Large intestine (tissue), 3 donors: ENCODE measurements at regions not wholly inside any gene's neighbourhood (a gene's known extent, or its start where the extent isn't known, plus 50 kb on each side); places are given as distances from the start of the nearest gene placed in this dataset.
"Not testable (repeated sequence)": the region's sequence is repeated elsewhere in the genome, so short reads cannot be mapped to it uniquely, and the experiment has no call there.

Experiments
- DNase-seq, 2 donors: peaks; one replicate each; pipeline versions ENCODE4 v3.0.0 to v3.0.0-alpha.2; 2013
- H3K27ac ChIP-seq: one replicate; pipeline ENCODE4 v1.5.1; 2013; ENCODE audit warnings: low read length
- H3K27me3 ChIP-seq: 2 replicates; pipeline ENCODE4 v1.6.1; 2013; ENCODE audit warnings: low read length; ENCODE audit not compliant: control insufficient read depth, insufficient read depth
- H3K36me3 ChIP-seq: 2 replicates; pipeline ENCODE4 v1.6.1; 2013; ENCODE audit warnings: low read length; ENCODE audit not compliant: control insufficient read depth, insufficient read depth
- H3K4me1 ChIP-seq: one replicate; pipeline ENCODE4 v1.6.1; 2013; ENCODE audit warnings: low read length; ENCODE audit not compliant: control insufficient read depth, insufficient read depth
- H3K4me3 ChIP-seq: one replicate; pipeline ENCODE4 v1.5.1; 2013; ENCODE audit warnings: low read length
- H3K9me3 ChIP-seq: one replicate; pipeline ENCODE4 v1.6.1; 2013; ENCODE audit warnings: mild to moderate bottlenecking, low read depth, low read length, moderate library complexity; ENCODE audit not compliant: control insufficient read depth
- WGBS: methylation state at CpG from one replicate; pipeline ENCODE4 v1.1.5; 2013; ENCODE audit warnings: low lambda C conversion rate; ENCODE audit not compliant: insufficient coverage; 5-methylcytosine and 5-hydroxymethylcytosine counted together

DNA sequence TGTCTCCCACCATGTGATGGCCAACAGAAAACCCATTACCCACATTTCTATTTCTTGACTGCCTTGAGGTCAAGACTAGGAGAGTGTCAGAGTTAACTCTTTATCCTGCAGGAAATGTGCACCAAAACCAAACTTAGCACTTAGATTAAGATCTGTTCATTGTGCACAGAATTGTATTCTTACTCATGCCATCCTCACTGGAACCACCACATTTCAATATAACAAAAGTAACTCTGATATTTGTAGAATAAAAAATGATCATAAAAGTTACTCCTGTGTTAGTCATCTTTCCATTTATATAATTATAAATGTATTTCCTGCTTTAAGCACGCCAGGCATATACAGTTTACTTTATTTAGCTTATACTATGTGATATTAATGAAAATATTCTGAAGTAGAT lies 193.0 kb upstream of the DPYD start:
- no peaks in the 10 kb centered on the region for H3K36me3 ChIP-seq
- H3K9me3 ChIP-seq = no peaks in the 10 kb centered on the region
- H3K27me3 ChIP-seq = no peaks in the 10 kb centered on the region
- no peaks in the 10 kb centered on the region for H3K4me1 ChIP-seq
- H3K4me3 ChIP-seq = no peak overlapping the region
- whole genome bisulfite sequencing = 100% methylated on average over 1 of the region's 1 CpG
- DNase-seq = no peak
- no peak overlapping the region for H3K27ac ChIP-seq

DNA sequence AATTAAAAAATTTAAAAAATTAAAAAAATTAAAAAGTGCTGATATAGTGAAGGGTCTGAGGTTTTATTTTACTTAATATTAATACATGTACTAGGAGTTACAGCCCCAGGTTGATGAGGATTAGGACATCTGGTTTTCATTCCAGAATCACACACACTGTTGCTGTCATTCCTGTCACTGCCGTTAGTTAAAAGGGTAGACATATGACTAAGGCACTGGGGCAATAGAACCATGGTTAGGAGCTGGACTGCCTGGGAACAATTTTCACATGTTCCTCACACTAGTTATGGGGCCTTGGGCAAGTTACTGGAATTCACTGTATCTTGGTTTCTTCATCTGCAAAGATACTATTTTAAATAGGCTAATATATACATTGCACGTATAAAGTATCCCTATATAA lies 191.8 kb upstream of the DPYD start:
- Histone ChIP-seq H3K4me1 (no peaks in the 10 kb centered on the region), H3K9me3 (no peaks in the 10 kb centered on the region), H3K36me3 (no peaks in the 10 kb centered on the region), H3K27ac (no peak overlapping the region), H3K27me3 (no peaks in the 10 kb centered on the region), H3K4me3 (no peak overlapping the region)
- WGBS = 100% methylated on average over 1 of the region's 2 CpGs
- no peak for DNase-seq

DNA sequence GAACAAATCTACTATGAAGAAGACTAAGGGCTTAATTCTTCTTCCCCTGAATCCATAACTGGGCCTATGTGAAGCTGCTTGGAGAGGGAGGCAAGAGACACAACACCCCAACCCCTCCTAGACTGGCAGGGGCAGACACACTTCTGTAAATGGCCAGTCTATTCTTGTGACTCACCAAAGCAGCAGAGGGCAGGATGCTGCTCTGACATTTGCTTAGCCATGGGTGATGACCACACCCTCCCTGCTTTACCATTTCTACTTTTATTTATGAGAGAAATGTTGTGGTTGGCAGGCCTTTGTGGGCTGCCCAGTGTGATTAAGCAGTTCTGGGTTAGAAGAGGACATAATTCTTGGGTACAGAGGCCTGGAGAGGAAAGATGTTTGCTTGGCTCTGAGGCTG lies 189.8 kb upstream of the DPYD start:
- Histone ChIP-seq H3K36me3 (no peaks in the 10 kb centered on the region), H3K4me1 (no peaks in the 10 kb centered on the region), H3K27ac (no peak overlapping the region), H3K27me3 (no peaks in the 10 kb centered on the region), H3K9me3 (no peaks in the 10 kb centered on the region), H3K4me3 (no peak overlapping the region)
- DNase-seq = no peak

DNA sequence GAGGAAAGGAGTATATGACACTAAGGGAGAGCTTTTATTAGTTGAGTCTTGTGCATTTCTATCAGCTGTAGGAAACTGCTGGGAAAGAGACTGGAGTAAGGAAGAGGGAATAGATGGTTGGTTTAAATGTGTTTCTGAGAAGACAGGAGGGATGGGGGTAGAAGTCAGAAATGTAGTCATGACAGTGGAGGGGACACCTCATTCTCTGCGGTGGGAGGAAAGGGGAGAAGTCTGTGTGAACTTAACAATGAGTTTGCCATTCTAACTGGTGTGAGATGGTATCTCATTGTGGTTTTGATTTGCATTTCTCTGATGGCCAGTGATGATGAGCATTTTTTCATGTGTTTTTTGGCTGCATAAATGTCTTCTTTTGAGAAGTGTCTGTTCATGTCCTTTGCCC lies 187.5 kb upstream of the DPYD start:
- H3K36me3 ChIP-seq, H3K27ac ChIP-seq, H3K27me3 ChIP-seq, DNase-seq, H3K9me3 ChIP-seq, H3K4me1 ChIP-seq, H3K4me3 ChIP-seq: not testable (repeated sequence)
- WGBS = no CpG with 5 or more reads among the region's 1 CpG

DNA sequence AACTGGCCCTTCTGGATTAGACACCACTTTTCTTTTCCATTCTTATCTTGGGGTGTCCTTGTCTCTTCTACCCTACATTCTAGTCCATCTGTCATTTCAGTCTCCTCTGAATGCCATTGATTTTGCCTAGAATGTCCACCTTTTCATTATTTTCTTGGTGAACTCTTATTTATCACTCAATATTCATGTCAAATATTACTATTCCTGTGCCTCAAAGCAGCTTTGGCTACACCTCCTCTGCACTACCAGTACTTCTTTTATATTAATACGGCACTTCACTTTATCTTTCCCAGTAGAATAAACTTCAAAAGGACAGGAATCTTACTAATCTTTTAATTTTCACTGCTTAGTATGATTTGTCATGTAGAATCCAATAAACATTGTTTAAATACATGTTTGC lies 186.4 kb upstream of the DPYD start:
- Histone ChIP-seq H3K4me3 (no peak overlapping the region), H3K4me1 (no peaks in the 10 kb centered on the region), H3K27me3 (no peaks in the 10 kb centered on the region), H3K36me3 (no peaks in the 10 kb centered on the region), H3K27ac (no peak overlapping the region), H3K9me3 (no peaks in the 10 kb centered on the region)
- WGBS = 100% methylated on average over 1 of the region's 1 CpG
- DNase-seq = no peak

DNA sequence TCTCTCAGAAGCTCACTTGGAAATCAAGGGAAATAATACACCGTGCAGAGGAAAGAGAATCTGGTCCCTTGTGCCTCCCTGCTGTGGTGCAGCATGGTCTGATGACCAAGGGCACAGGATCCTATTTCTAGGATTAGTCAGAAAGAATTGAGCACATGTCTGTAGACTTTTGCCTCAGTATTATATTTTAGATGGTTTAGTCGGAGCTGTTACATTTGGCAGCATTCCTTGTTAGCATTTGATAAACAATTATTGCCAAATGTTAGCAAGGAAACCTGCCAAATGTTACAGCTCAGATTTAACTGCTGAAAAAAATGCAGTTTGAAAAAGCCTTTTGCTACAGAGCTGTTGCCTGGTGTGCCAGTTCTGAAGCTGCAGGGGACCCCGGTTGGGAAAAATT lies 183.5 kb upstream of the DPYD start:
- Histone ChIP-seq H3K4me1 (no peaks in the 10 kb centered on the region), H3K9me3 (no peaks in the 10 kb centered on the region), H3K4me3 (no peak overlapping the region), H3K27me3 (no peaks in the 10 kb centered on the region), H3K36me3 (no peaks in the 10 kb centered on the region), H3K27ac (no peak overlapping the region)
- no peak for DNase-seq
- no CpG with 5 or more reads among the region's 3 CpGs for WGBS

DNA sequence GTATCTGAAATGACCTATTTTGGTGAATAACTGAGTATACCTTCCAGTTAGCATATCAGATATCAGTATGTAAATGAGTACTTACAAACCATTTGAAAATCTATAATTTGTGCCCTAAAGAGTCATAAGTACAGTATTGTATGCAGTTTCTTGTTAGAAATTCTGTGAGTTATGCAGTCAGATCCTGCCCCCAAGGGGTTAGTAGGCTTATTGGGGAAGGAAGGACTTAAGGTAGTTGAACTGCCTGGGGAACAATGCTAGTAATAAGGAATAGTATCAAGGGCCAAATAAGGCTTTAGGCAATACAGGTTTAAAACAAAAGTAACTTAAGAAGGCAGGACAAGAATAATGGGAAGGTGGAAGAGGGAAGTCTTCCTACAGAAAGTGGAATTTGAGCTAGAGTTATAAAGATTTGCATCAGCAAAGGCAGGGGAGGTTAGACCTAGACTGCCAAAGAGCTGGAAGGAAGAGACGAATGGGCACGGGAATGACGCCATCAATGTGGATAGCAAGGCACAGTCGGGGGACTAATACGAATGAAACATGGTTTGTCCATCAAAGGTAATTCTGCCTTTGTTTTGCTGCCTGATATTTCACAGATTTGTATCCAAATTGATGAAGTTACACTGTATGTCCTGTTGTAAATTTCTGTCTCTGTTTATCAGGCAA lies 182.9 kb upstream of the DPYD start:
- no peaks in the 10 kb centered on the region for H3K27me3 ChIP-seq
- no peaks in the 10 kb centered on the region for H3K4me1 ChIP-seq
- no peak overlapping the region for H3K27ac ChIP-seq
- no CpG with 5 or more reads among the region's 5 CpGs for WGBS
- no peaks in the 10 kb centered on the region for H3K9me3 ChIP-seq
- no peak overlapping the region for H3K4me3 ChIP-seq
- no peak for DNase-seq
- no peaks in the 10 kb centered on the region for H3K36me3 ChIP-seq

DNA sequence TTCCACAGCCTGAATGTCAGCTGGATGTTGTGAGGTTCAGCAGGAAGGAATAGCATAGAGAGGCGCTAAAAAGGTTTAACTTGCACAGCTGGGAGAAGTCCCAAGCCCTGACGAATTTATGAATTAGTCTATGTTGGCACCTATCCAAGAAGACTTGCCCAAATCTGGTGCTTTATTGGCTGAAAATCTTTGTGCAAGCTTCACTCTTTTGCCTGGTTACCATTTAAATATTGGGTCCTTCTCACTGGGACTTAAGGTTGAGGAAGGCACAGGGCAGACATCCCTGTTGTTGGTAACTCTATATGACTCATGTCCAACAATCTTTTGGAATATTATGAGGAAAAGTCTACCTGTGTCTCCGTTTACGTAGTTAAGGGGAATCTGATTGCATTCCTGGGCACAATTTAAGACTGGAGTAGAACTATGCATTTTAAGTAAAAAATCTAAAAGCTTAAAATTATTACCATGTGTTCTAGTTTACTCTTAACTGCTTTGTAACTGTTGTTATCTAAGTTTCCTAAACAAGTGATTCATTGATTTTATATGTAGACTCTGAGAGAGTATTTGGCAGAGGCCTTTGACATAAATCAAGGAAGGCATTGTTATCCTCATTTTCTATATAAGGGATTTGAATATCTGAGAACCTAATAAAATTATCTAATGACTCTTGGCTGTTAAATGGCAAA lies 181.7 kb upstream of the DPYD start:
- Histone ChIP-seq H3K27ac (no peak overlapping the region), H3K4me1 (no peaks in the 10 kb centered on the region), H3K4me3 (no peak overlapping the region), H3K36me3 (no peaks in the 10 kb centered on the region), H3K9me3 (no peaks in the 10 kb centered on the region), H3K27me3 (no peaks in the 10 kb centered on the region)
- DNase-seq = no peak
- WGBS = no CpG with 5 or more reads among the region's 4 CpGs

DNA sequence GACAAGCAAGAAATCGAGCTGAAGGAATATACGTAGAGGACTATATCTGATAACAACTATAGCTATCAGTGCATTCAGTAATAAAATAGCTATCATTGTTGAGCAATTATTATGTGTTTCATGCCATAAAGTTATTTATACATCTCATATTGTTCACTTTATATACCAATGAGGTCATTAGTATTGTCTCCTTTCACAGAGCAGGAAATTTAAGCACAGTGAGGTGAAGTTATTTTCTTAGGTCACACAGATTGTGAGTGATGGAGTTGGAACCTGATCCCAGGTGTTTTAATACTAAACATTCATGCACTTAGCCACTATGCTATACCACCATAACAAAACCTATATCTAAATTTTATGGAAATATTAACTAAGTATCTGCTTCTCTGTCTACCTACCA lies 180.5 kb upstream of the DPYD start:
- 75% methylated on average over 2 of the region's 2 CpGs for WGBS
- Histone ChIP-seq H3K36me3 (no peaks in the 10 kb centered on the region), H3K27ac (no peak overlapping the region), H3K4me1 (no peaks in the 10 kb centered on the region), H3K9me3 (no peaks in the 10 kb centered on the region), H3K4me3 (no peak overlapping the region), H3K27me3 (no peaks in the 10 kb centered on the region)
- DNase-seq = no peak

DNA sequence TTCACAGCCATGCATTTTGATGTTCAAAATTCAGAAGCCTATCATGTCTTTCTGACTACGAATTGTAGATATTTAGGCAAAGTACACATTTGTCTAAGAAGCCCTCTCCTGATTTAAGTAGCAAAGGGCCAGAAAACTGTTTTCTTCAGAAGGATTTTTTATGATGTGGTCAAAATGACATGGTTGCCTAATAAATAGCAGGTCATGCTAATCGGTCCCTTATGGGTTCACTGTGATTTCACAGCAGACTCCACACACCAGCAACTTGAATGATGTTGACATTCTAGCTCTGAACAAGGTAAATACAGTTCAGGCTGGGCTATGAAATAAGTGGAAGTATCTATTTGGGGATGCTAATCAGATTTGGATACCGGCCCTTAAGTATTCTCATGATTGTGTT lies 178.7 kb upstream of the DPYD start:
- 50% methylated on average over 1 of the region's 3 CpGs for WGBS
- no peaks in the 10 kb centered on the region for H3K9me3 ChIP-seq
- no peaks in the 10 kb centered on the region for H3K27me3 ChIP-seq
- H3K4me3 ChIP-seq = no peak overlapping the region
- no peaks in the 10 kb centered on the region for H3K4me1 ChIP-seq
- no peaks in the 10 kb centered on the region for H3K36me3 ChIP-seq
- no peak for DNase-seq
- no peak overlapping the region for H3K27ac ChIP-seq

DNA sequence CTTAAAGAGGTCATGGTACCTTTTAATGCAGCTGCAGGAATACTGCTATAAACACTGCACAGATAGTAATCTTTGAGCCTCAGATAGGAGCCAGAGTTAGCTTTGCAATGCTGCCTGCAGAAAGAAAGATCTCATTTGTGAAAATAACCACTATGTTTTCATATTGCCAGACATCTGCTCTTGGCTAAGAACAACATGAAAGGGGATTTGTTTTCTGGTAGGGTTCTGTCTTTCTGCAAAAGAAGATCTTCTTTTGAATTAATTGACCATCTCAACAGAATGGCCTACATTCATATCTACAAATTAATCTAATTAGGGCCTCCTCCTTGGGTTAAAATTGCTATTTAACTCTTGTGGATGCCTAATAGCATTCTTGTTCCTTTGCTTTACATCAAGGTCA lies 177.6 kb upstream of the DPYD start:
- Histone ChIP-seq H3K9me3 (no peaks in the 10 kb centered on the region), H3K27me3 (no peaks in the 10 kb centered on the region), H3K27ac (no peak overlapping the region), H3K4me1 (no peaks in the 10 kb centered on the region), H3K36me3 (no peaks in the 10 kb centered on the region), H3K4me3 (no peak overlapping the region)
- DNase-seq = no peak
